GM21528 (cell line): ENCODE measurements at regions not wholly inside any gene's neighbourhood (a gene's known extent, or its start where the extent isn't known, plus 50 kb on each side); places are given as distances from the start of the nearest gene placed in this dataset.

Experiments
- ATAC-seq: cut with Tn5 transposase; IDR thresholded peaks from one replicate; pipeline ENCODE4 v1.9.1; 2021; ENCODE audit warnings: mild to moderate bottlenecking, moderate library complexity; ENCODE audit not compliant: unreplicated experiment, low FRiP score

DNA sequence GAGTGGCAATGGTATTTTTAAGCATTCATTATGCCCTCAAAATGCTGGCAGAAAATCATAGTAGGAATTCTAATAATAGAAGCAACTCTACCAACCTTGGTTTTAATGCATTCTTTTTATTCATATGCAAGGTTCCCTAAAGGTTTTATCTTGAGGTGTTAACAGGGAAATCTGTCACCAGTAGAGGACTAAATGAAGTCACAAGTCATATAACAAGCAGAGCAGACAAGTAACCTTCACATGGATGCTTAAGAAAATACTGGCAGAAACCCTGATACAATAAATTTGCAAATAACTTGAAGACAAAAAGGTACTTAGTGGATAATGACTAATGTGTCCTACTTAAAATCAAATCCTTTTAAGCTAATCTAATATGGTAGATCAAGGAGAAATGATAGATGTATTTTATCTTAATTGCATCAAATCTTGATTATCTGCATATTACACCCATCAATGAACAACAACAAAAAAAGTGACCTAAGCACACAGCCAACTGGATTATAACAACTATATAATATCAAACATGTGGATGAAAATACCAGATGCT is 73.3 kb downstream of the RFC3 start:
- no peak for ATAC-seq

GRCh38 chr13:33893559-33893958 is 75.6 kb downstream of the RFC3 start:
- ATAC-seq = no peak

DNA sequence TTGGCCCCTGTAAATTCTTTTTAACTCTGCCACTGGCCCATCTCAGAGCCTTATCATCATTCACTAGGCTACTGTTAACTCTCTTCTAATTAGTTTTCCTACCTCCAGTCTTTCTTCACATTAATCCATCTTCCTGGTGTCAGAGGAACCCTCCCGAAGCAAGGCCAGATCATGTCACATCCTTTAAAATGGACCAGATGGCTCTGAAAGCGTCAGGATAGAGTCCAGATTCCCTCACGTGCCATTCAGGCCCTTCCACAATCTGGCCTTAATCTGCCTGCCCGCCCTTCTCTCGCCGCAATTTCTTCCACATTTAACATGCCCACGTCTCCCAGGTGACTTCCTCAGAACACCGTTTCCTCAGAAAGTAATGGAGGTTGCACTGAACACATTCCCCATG is 86.5 kb downstream of the RFC3 start:
- ATAC-seq = no peak

DNA sequence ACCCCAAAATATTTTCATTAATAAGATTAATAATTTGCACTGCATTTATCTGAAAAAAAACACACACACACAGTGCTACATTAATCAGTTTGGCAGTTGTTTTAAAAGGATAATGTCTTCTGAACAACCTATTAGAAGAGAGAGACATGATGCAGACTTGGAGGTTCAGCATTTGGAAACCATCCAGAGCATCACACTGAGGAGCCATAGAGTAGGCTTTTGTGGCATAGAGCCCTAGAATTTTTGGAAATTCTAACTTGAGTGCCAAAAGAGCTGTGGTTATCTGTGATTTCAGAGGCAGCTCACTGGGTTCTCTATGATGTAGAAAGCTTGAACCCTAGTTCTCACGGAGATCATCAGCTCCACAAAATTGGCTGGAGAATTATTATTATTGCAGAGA is 90.2 kb downstream of the RFC3 start:
- ATAC-seq = no peak

DNA sequence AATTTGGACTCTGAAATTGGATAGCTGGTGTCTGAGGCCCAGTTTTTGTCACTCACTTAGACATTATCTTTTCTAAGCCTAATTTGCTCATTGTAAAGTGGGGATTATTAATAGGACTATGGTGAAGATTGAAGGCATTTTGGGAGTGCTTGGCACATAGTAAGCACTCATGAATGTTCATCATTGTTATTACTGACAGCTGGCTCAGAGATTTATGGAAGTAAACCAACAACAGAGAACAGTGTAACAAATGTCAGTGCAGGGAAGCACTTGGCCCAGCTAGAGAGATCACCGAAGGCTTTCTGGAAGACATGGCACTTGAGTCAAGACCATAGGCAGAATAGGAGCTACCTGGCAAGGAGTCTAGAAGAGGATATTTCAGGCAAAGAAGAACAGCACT is 92.3 kb downstream of the RFC3 start:
- ATAC-seq = no peak

DNA sequence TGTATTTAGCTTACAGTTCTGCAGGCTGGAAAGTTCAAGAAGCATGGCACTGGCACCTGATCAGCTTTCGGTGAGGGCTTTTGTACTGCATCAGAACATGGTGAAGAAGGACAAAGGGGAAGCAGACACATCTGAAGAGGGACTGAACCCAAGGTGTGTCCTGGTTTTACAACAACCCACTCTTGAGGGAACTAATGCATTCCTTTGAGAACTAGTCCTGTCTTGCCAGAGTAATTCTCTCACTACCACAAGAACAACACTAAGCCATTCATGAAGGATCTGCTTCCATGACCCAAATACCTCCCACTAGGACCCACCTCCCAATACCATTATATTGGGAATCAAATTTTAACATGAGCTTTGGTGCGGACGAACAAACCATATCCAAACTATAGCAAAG is 93.6 kb downstream of the RFC3 start:
- ATAC-seq = no peak

DNA sequence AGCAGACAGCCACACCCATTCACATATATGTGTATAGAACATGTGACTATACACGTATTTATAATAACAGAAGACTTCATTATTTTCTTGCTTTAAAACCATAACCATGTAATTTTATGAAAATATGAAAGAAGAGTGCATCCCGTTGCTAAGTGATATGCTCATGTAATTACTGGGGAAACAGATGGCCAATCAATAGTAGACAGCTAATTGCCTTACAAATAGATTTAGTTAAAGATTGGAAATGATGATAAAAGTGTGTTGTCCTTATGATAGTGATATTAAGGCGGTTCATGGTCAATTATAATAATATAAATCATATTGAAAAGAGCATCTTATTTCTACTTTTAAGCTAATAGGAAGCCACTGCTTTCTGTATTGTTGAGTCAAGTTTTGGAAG is 95.9 kb downstream of the RFC3 start:
- no peak for ATAC-seq

DNA sequence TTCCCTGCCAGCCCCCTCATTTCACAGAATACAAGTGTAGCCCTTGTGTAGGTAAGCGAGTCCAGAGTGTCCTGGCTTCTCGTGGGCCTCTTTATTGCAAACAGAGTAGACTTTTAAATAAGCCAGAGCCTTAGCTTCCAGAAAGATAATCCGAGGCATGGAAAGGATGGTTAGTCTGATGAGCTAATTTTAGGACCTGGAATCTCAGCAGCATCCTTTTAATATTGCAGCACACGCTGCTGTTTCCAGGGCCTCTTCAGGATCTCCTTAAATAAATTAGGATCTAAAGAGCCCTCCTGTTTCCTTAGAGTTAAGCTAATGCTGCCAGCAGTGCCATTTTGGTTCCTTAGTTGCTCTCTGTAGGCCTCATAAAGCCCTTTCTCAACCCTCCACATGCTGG is 99.2 kb downstream of the RFC3 start:
- ATAC-seq = no peak

GRCh38 chr13:33918199-33918932 is 100.4 kb downstream of the RFC3 start:
- ATAC-seq = no peak

DNA sequence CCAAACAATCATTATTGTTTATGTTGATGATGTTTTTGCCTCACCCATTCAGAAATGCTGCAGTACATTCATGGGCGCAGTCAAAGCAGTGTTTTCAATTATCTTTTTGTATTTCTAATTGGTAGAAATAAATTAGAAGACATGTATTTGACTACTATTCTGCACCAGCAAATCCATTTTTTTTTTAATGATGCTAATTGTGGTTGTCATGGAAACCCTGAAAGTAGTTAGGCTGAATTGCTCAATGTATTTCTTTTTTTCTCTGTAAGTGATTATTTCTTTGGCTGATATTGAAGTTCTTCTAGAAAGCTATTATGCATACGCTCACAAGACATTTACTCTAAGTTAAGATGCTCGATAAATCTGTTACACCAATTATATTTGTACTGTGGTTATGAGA is 101.2 kb downstream of the RFC3 start:
- no peak for ATAC-seq

DNA sequence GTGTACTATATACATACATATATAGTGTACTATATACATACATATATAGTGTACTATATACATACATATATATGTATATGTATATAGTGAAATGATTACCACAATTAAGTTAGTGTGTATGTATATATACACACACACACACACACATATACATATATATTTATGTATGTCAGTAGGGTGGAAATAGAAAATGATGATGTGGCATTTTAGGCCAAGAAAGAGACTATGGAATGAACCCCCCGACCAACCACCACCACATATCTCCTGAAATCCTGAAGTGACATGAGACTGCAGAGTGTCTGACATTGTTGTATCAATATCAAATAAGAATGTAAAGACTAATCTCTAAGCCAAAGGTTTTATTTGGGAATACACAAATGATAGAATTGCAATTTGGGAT is 107.6 kb downstream of the RFC3 start:
- no peak for ATAC-seq

- ATAC-seq = no peak
Observed at GRCh38 chr13:33927315-33927714, 109.4 kb downstream of the RFC3 start.

DNA sequence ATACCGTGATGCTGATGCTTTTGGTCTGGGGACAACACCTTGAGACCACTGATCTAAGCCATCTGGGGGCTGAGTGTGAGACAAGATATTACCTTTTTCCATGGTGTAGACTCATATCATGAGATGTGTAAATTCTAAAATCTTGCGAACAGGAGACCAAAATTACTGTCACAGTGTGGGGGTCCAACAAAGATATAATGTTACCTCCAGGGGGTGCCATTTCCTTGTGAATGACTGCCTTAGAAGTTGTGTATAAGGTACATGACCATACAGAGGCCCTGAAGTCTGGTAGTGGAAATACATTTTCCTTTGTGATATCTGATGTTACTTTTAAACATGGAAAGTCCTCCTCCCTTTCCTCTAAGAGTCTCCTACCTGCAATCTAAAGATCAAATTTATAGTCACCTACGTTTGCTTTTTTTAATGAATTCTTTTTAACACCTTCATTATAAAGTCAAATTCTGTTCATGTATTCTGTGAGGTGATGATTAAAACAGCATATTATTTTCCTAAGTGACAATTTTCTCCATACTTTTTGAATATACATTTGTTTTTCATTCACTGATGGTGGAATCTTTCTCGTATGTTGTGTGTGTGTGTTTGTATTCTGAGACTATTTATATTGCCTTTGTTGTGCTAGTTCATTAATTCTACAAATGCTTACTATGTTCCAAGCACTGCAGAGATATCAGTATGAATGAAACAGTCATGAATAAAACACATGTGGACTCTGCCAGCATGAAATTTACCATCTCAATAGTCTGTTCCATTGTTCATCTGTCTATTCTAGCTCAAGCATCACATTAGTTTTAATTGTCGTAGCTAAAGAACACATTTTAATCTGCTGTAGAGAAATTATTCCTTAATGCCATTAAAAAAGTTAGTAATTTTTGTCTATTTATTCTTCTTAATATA is 113.7 kb downstream of the RFC3 start:
- ATAC-seq = no peak

DNA sequence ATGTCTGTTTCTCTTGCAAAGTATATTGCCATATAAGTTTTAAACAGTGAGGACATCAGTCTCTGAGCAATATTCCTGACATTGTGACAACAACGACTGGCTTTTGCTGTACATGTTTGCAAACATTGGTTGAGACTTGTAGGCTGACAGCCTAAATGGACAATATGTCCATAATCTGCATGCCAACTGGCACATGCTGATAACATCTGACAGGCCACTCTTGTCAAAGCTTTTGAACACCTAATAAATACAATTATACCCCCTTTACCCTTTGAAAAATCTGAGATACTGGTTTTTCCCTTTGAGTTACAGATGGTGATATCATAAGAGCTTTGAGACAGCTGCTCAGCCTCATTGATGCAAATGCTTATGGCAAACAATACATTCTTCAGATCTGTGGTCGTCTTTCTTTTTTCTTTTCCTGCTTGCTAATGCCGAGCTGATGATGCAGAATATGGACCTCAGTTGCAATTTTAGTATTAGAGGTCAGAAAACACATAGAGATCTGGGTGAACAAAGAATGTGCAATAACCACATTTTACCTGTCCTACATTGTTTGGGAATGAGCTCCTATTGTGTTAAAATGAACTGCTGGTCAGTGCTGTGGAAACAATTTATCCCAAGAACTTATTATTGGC is 114.9 kb downstream of the RFC3 start:
- no peak for ATAC-seq

GRCh38 chr13:33933810-33934209 is 115.9 kb downstream of the RFC3 start:
- ATAC-seq = no peak

DNA sequence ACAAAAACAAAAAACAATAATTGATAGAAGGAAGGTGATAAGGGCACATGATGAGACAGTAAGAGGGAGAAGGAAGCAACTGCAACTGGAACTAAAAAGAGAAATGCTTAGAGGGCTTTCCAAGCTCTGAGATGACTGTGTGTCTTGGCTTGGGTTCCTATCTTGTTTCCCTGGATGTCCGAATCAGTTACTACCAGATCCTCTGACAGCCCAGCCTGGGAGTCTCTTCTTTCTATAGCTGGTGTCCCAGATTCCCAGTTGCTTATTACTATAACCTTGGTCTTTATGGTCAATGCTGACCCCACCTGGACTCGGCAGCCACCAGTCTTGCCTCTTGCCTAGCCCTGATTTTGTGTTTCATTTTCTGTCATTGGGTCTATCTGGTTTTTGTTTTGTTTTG is 116.4 kb downstream of the RFC3 start:
- no peak for ATAC-seq

DNA sequence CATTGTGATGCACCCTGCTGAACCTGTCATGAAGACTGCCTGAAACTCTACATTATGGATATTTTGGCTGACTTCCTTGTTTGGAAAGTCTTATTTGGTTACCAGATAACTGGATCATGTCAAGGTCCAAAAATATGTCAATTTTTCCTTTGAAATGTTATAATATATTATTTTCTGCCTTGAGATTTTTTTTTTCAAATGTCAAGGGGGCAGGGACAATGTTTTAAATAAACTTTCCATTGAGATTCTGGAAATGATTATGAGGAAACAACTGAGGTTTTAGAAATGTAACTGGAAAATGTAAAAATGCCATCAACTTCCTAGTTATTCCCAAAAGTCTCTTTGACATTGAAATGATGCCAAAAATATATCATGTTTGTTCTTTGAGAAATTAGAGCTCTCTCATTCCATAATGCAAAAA is 117.0 kb downstream of the RFC3 start:
- no peak for ATAC-seq

DNA sequence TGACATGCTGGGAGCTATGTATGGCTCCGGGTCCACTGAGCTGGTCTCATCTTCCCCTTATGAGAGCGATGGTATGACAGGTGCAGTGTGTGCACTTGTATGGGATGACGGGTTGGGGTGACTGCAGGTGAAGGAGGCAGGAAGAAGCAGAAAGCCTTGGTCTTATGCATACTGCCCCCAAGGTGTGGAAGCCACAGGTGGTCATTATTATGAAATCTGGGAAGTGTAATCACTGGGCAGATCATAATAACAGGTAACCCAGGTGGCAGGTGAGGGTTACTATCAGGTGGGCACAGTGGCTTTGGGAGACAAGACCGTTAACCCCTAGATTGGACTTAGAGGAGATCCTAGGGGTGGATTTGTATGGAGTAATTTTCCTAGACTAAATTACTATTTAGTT is 118.0 kb downstream of the RFC3 start:
- no peak for ATAC-seq

GRCh38 chr13:33937373-33938098 is 119.6 kb downstream of the RFC3 start:
- ATAC-seq = no peak

DNA sequence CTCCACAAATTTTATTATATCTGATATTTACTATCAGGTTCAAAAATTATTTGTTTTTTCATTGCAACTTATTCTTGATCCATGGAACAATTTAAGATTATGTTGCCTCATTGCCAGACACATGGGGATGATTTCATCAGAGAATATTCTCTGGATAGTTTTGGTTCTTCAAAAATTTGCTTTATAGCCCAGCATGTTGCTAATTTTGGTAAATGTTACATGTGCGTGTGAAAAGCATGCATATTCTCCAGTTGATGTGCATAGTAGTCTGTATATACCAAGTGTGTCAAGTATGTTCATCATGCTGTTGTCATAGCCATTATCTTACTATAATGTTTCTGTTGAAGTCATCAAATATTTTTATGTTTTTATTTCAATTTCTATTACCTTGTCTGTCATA is 122.3 kb downstream of the RFC3 start:
- no peak for ATAC-seq
